Transverse colon (tissue), 4 donors: ENCODE measurements at regions not wholly inside any gene's neighbourhood (a gene's known extent, or its start where the extent isn't known, plus 50 kb on each side); places are given as distances from the start of the nearest gene placed in this dataset.

Source experiments
- EP300 ChIP-seq: sonication (generic); formaldehyde crosslinking; IDR thresholded peaks from one replicate; pipeline ENCODE4 v1.6.1; 2017; ENCODE audit warnings: antibody characterized with exemption, low read depth
- POLR2A ChIP-seq: fragments of 450-650 bp; IDR thresholded peaks from one replicate; pipeline ENCODE4 v1.6.1; 2016; ENCODE audit warnings: antibody characterized with exemption, mild to moderate bottlenecking, moderate library complexity
- POLR2AphosphoS5 ChIP-seq, 3 donors: sonication (generic); formaldehyde crosslinking; IDR thresholded peaks; one replicate each; pipeline ENCODE4 v1.6.1; 2016; ENCODE audit warnings: antibody characterized with exemption in 3 of 3
- TF ChIP-seq, protein P1 (sequence below), 5 experiments: fragments of 200-600 bp in 3 of 5; fragments of 450-650 bp in 2 of 5; sonication (generic) in 3 of 5; IDR thresholded peaks; 1 replicate in 2 of 5; 2 replicates in 3 of 5; pipeline ENCODE4 v1.5.1; 2016 to 2017; ENCODE audit warnings: antibody characterized with exemption in 5 of 5, inconsistent platforms in 3 of 5, mild to moderate bottlenecking in 2 of 5, moderate library complexity in 1 of 5

DNA sequence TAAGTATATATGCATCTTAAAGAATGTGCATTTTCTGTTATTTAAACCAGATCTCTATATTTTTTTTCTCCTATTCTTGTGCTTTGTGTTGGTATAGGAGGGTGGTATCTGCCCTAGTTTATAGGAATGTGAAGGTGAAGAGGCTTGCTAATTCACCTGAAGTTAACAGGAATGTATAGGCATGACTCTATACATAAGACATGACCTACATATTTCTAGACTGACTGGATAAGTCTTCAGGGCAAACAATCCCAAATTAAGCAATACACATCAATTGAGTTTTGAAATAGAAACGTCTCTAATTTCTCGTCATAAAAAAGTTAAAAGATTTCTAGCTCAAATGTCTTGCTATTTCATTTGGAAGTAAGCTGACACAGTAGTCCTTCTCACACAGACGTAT is 410.0 kb downstream of the DIPK2A start:
- TF ChIP-seq, protein P1, sequence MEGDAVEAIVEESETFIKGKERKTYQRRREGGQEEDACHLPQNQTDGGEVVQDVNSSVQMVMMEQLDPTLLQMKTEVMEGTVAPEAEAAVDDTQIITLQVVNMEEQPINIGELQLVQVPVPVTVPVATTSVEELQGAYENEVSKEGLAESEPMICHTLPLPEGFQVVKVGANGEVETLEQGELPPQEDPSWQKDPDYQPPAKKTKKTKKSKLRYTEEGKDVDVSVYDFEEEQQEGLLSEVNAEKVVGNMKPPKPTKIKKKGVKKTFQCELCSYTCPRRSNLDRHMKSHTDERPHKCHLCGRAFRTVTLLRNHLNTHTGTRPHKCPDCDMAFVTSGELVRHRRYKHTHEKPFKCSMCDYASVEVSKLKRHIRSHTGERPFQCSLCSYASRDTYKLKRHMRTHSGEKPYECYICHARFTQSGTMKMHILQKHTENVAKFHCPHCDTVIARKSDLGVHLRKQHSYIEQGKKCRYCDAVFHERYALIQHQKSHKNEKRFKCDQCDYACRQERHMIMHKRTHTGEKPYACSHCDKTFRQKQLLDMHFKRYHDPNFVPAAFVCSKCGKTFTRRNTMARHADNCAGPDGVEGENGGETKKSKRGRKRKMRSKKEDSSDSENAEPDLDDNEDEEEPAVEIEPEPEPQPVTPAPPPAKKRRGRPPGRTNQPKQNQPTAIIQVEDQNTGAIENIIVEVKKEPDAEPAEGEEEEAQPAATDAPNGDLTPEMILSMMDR (IDR thresholded peaks at IDR 0.05) = no peak
- TF ChIP-seq POLR2A (no peak), POLR2AphosphoS5 (IDR thresholded peaks at IDR 0.05) (no peak), EP300 (no peak)
